Uterus (tissue), 3 donors: ENCODE measurements at regions not wholly inside any gene's neighbourhood (a gene's known extent, or its start where the extent isn't known, plus 50 kb on each side); places are given as distances from the start of the nearest gene placed in this dataset.

Experiments used
- DNase-seq, 2 donors: peaks; one replicate each; pipeline ENCODE4 v3.0.0-alpha.2; 2019 to 2020
- H3K27ac ChIP-seq, 2 donors: fragments of 200-600 bp; sonication (generic); 1 replicate in 1 of 2; 2 replicates in 1 of 2; pipeline ENCODE4 v1.5.1; 2016 to 2018
- H3K27me3 ChIP-seq, 2 donors: fragments of 200-600 bp; sonication (generic); one replicate each; pipeline ENCODE4 v1.5.1; 2018 to 2019; ENCODE audit warnings: control low read depth in 1 of 2
- H3K36me3 ChIP-seq, 2 donors: fragments of 200-600 bp; sonication (generic); one replicate each; pipeline ENCODE4 v1.5.1; 2019; ENCODE audit warnings: control low read depth in 1 of 2
- H3K4me1 ChIP-seq, 2 donors: fragments of 200-600 bp; sonication (generic); one replicate each; pipeline ENCODE4 v1.5.1; 2018 to 2019; ENCODE audit warnings: control low read depth in 1 of 2
- H3K4me3 ChIP-seq, 2 donors: fragments of 200-600 bp; sonication (generic); 1 replicate in 1 of 2; 2 replicates in 1 of 2; pipeline ENCODE4 v1.5.1; 2018 to 2019; ENCODE audit warnings: mild to moderate bottlenecking in 1 of 2
- H3K9me3 ChIP-seq, 2 donors: fragments of 200-600 bp; sonication (generic); one replicate each; pipeline ENCODE4 v1.5.1; 2019; ENCODE audit warnings: control low read depth in 1 of 2
- CTCF ChIP-seq, 4 experiments: fragments of 200-600 bp in 2 of 4; fragments of 450-650 bp in 2 of 4; sonication (generic) in 2 of 4; IDR thresholded peaks; one replicate each; pipeline ENCODE4 v1.5.1; 2016 to 2019; ENCODE audit warnings: antibody characterized with exemption in 4 of 4, mild to moderate bottlenecking in 2 of 4, moderate library complexity in 1 of 4
- POLR2A ChIP-seq, 2 donors: fragments of 450-650 bp; IDR thresholded peaks; one replicate each; pipeline ENCODE4 v1.6.1; 2016; ENCODE audit warnings: antibody characterized with exemption in 2 of 2, mild to moderate bottlenecking in 1 of 2, moderate library complexity in 1 of 2
- intact Hi-C: fragments of 100-400 bp; cut with DNase I; formaldehyde crosslinking; loops from one replicate; pipeline ENCODE4 v1.15.1; 2023; ENCODE audit warnings: low total_unique reads
- donor health status: DM: yes; HTN: yes; CAD: no.

GRCh38 chr6:56772737-56773184 is 130.1 kb upstream of the DST start:
- Histone ChIP-seq H3K9me3 (no peaks in the 10 kb centered on the region), H3K27ac (no peak overlapping the region), H3K36me3 (no peaks in the 10 kb centered on the region), H3K4me3 (no peak overlapping the region), H3K27me3 (no peaks in the 10 kb centered on the region), H3K4me1 (peaks cover 4 to 7% of the 10 kb centered on the region in 2 donors)
- no peak for TF ChIP-seq POLR2A (IDR thresholded peaks at IDR 0.05)
- intact Hi-C loops, result no loop called here
- DNase-seq, result peak in 1 of 2 donors; percentile 50

DNA sequence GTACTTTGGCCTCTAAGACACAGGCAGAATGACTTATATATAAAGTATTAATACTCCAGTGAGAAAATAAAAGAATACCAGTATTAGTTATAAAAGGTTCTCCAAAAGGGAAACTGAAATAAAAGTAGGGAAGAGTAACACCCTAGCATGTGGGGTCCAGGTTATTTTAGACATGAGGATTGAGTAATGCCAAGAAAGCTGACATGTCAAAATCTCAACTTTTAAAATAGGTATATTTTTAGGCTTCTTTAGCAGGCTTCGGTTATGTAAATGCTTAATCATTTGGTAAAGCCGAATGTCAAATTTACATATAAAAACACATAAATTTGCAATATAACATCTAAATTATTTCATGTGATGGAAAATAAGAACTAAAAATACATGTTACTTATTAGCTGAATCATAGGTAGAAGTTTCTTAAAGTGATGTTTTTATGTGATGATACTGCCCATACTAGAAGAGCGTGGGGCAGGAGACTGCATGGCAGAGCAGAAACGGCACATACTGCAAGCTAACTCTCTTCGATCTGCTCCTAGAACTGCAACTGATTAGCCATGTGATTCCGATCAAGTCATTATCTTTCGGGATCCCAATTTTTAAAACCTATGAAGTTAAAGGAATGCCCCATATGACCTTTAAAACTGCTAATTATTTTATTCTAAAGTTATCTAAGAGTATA is 129.4 kb upstream of the DST start:
- no peak for DNase-seq
- Histone ChIP-seq H3K4me3 (no peak overlapping the region), H3K9me3 (no peaks in the 10 kb centered on the region), H3K27ac (no peak overlapping the region), H3K36me3 (no peaks in the 10 kb centered on the region), H3K27me3 (no peaks in the 10 kb centered on the region), H3K4me1 (peaks cover 4 to 7% of the 10 kb centered on the region in 2 donors)
- TF ChIP-seq POLR2A (IDR thresholded peaks at IDR 0.05), result no peak
- no peak for TF ChIP-seq CTCF (IDR thresholded peaks at IDR 0.05)
- intact Hi-C loops, result no loop called here

DNA sequence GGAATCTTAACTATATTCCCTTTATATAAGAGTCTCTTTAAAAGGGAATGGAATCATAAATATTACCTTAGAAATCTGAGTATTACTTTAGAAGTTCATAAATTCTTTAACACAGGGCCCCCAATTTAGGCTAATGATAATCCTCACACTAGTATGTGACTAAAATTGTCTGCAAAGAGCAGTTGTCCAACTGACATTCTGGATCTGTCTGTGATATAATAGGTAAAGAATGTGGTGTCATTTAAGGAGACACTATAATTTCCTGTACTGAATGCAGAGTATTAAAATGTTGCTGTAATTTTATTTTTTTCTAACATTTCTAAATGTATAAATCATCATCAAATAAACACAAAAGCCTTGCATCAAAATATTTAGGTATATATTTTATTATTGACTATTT is 128.5 kb upstream of the DST start:
- intact Hi-C loops, result no loop called here
- no peak for DNase-seq
- H3K27ac ChIP-seq, result peak overlapping the region in 1 of 2 donors; percentile 10
- H3K4me1 ChIP-seq, result peaks cover 4 to 13% of the 10 kb centered on the region in 2 donors
- no peak overlapping the region for H3K4me3 ChIP-seq
- TF ChIP-seq POLR2A (IDR thresholded peaks at IDR 0.05) (no peak), CTCF (IDR thresholded peaks at IDR 0.05) (no peak)
- no peaks in the 10 kb centered on the region for H3K27me3 ChIP-seq
- H3K36me3 ChIP-seq, result no peaks in the 10 kb centered on the region
- H3K9me3 ChIP-seq, result no peaks in the 10 kb centered on the region

GRCh38 chr6:56770011-56770520 is 127.4 kb upstream of the DST start:
- Histone ChIP-seq H3K9me3 (no peaks in the 10 kb centered on the region), H3K4me3 (no peak overlapping the region), H3K36me3 (no peaks in the 10 kb centered on the region), H3K4me1 (peaks cover 4 to 13% of the 10 kb centered on the region in 2 donors), H3K27ac (no peak overlapping the region), H3K27me3 (no peaks in the 10 kb centered on the region)
- DNase-seq, result no peak
- intact Hi-C loops, result no loop called here
- TF ChIP-seq CTCF (IDR thresholded peaks at IDR 0.05) (no peak), POLR2A (IDR thresholded peaks at IDR 0.05) (no peak)

DNA sequence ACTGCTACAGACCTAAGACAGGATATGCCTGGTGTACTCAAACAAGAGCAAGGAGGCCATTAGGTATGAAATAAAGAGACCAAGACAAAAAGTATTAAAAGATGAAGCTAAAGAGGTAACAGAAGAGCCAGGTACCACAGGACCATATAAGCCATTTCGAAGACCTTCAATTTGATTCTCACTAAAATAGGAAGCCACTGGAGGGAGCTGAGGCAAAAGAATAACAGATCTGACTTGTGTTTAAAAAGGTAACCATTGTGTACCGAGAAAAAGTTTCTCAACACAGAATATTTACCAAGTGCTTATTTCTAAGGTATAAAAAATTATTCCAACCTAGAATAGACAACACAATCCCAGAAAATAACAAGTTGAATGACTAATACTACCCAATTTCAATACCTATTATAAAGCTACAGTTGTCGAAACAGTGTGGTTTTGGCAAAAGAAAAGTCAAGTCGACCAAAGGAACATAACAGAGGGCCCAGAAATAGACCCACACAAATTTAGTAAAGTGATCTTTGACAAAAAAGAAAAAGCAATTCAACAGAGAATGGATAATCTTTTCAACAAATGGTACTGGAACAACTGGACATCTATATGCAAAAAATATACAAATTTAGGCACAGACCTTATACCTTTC is 125.3 kb upstream of the DST start:
- no peak for DNase-seq
- TF ChIP-seq CTCF (IDR thresholded peaks at IDR 0.05) (no peak), POLR2A (IDR thresholded peaks at IDR 0.05) (no peak)
- no peaks in the 10 kb centered on the region for H3K36me3 ChIP-seq
- no peak overlapping the region for H3K27ac ChIP-seq
- no peak overlapping the region for H3K4me3 ChIP-seq
- no peaks in the 10 kb centered on the region for H3K9me3 ChIP-seq
- H3K27me3 ChIP-seq, result no peaks in the 10 kb centered on the region
- intact Hi-C loops, result no loop called here
- H3K4me1 ChIP-seq, result peaks cover 4 to 13% of the 10 kb centered on the region in 2 donors
